Bronchial epithelial cell (primary cell): ENCODE measurements at regions not wholly inside any gene's neighbourhood (a gene's known extent, or its start where the extent isn't known, plus 50 kb on each side); places are given as distances from the start of the nearest gene placed in this dataset.

Source experiments
- DNase-seq: peaks from one replicate; pipeline ENCODE4 v3.0.0-alpha.2; 2010; ENCODE audit warnings: low read depth
- FAIRE-seq: peaks from 2 replicates; lab custom pipeline; 2011; peaks lifted over from hg19 to GRCh38; lab: Jason Lieb, UNC
- H3K27me3 ChIP-seq: 2 replicates; pipeline ENCODE4 v1.5.1; 2011; ENCODE audit warnings: low read length; ENCODE audit not compliant: control insufficient read depth, insufficient read depth
- H3K36me3 ChIP-seq: 2 replicates; pipeline ENCODE4 v1.5.1; 2011; ENCODE audit warnings: low read length; ENCODE audit not compliant: control insufficient read depth, insufficient read depth
- H3K4me3 ChIP-seq: 2 replicates; pipeline ENCODE4 v1.5.1; 2011; ENCODE audit warnings: mild to moderate bottlenecking, low read depth, low read length, control low read depth
- TF ChIP-seq, protein P1 (sequence below): IDR thresholded peaks from 2 replicates; pipeline ENCODE4 v1.5.1; 2011; ENCODE audit warnings: mild to moderate bottlenecking, moderate library complexity, low read length, control low read depth, inconsistent platforms; ENCODE audit not compliant: insufficient read depth, severe bottlenecking

DNA sequence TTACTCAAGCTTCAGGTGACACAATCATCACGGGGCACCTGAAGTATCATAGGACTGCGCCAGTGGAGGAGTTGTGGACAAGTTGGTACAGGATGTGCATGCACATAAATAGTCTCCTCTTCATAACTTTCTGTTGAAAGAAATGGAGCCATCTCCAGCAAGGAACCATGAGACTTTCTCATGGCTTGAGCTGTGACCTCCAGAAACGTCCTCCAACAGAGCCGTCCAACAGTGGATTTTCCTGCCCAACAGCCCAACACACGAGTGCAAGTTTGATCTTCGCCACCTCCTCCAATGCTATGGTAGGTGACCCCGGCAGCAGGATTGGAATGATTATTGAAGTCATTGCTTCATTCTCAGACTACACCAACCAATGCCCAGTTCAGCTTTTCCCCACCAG, 105.1 kb upstream of the ZNF507 start:
- Histone ChIP-seq H3K36me3 (no peaks in the 10 kb centered on the region), H3K4me3 (no peak overlapping the region), H3K27me3 (no peaks in the 10 kb centered on the region)
- FAIRE-seq (no peak), DNase-seq (no peak)
- TF ChIP-seq, protein P1, sequence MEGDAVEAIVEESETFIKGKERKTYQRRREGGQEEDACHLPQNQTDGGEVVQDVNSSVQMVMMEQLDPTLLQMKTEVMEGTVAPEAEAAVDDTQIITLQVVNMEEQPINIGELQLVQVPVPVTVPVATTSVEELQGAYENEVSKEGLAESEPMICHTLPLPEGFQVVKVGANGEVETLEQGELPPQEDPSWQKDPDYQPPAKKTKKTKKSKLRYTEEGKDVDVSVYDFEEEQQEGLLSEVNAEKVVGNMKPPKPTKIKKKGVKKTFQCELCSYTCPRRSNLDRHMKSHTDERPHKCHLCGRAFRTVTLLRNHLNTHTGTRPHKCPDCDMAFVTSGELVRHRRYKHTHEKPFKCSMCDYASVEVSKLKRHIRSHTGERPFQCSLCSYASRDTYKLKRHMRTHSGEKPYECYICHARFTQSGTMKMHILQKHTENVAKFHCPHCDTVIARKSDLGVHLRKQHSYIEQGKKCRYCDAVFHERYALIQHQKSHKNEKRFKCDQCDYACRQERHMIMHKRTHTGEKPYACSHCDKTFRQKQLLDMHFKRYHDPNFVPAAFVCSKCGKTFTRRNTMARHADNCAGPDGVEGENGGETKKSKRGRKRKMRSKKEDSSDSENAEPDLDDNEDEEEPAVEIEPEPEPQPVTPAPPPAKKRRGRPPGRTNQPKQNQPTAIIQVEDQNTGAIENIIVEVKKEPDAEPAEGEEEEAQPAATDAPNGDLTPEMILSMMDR: no peak

DNA sequence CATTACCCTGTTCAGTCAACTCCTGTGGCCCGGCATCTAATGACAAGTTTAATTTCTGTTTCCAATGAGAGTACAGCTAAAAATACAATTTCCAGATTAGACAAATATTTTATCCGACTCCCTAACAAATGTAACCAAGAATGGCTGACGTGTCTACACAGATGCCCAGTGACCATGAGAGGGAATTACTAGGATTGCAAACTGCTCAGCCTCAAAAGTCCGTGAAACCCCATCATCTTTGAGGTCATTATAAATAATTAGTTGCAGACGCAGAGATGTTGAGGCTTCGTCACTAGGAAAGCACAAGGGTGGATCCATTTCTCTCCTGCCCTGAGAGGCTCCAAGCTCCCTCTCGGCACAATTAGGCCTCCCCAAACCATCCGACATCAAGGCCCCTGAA, 104.1 kb upstream of the ZNF507 start:
- Histone ChIP-seq H3K27me3 (no peaks in the 10 kb centered on the region), H3K4me3 (no peak overlapping the region), H3K36me3 (no peaks in the 10 kb centered on the region)
- DNase-seq: no peak
- TF ChIP-seq, protein P1: no peak
- no peak for FAIRE-seq

DNA sequence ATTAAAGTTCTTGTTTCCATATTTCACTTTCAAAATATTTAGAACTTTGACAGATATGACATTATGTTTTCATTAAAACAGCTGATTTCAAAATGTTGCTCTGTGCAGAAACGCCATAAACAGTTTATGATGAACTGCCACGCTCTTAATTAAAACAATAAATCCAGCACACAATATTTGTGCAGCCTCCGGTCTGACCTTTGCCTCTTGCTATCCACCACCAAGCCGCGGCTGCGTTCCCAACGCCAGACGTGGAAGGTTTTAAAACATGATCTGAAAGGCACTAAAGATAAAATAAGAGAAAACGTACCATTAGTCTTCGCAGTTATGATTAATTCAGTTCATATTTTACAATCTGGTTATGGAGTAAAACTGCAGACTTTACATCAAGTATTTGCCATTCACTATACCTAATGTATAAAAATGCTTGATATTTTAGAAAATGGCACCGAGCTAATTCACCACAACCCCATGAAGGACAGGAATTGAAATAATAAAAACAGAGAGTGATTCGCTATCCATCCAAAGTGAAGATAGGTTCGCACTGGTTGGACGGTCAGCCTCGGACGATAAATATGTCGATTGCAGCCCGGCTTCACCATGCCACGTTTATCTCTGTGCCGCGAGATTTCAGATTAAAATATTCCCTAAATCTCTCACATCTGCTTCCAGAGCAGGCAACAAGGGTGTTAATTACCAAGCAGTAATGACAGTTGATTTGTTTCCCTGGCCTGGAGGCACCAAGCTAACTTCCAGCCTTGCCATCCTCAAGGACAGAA, 103.3 kb upstream of the ZNF507 start:
- no peaks in the 10 kb centered on the region for H3K27me3 ChIP-seq
- DNase-seq (no peak), FAIRE-seq (no peak)
- TF ChIP-seq, protein P1: no peak
- H3K4me3 ChIP-seq: no peak overlapping the region
- H3K36me3 ChIP-seq: no peaks in the 10 kb centered on the region

DNA sequence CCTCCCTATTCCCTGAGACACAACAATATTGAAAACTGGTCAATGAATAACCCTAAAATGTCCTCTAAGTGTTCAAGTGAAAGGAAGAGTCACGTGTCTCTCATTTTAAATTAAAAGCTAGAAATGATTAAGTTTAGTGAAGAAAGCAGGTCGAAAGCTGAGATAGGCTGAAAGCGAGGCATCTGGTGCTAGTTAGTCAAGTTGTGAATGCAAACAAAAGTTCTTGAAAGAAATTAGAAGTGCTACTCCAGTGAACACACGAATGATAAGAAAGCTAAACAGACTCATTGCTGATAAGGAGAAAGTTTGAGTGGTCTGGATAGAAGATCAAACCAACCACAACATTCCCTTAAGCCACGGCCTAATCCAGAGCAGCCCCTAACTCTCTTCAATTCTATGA, 99.4 kb upstream of the ZNF507 start:
- DNase-seq (no peak), FAIRE-seq (peak; percentile 58)
- no peaks in the 10 kb centered on the region for H3K27me3 ChIP-seq

DNA sequence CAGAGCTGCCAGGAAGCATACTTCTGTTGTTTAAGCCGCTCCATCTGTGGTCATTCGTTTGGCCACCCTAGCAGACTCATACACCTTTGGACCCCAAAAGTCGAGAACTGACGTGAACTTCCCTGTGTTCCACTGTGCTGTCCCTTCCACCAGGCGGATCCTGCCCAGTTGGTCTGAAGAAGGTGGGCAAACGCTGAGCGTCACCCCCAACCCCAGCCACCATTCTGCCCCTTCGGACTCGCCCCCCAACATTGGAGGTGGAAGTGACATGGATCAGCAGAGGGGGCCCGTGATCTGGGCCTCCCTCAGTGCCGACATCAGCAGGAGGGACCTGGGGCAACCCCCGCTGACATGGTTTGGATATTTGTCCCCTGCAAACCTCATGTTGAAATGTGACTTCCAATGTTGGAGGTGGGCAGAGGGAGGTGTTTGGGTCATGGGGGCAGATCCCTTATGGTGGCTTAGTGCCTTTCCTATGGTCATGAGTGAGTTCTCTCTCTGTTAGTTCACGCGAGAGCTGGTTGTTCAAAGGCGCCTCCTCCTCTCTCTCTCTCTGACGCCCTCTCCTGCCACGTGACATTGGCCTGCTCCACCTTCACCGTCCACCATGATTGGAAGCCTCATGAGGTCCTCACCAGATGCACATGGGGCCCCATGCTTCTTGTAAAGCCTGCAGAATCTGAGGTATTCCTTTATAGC, 93.6 kb upstream of the ZNF507 start:
- DNase-seq (no peak), FAIRE-seq (no peak)
- H3K36me3 ChIP-seq: no peaks in the 10 kb centered on the region
- TF ChIP-seq, protein P1: no peak
- no peaks in the 10 kb centered on the region for H3K27me3 ChIP-seq
- H3K4me3 ChIP-seq: no peak overlapping the region

More for the DNA sequence above, 99.4 kb upstream of the ZNF507 start:
- TF ChIP-seq, protein P1: no peak
- no peak overlapping the region for H3K4me3 ChIP-seq
- H3K36me3 ChIP-seq: no peaks in the 10 kb centered on the region
